Stimulated activated CD4-positive, alpha-beta T cell treated with anti-CD3 and anti-CD28 coated beads, Interleukin-4, amount 100 ng/mL, for 1 hour (primary cell): ENCODE measurements at regions not wholly inside any gene's neighbourhood (a gene's known extent, or its start where the extent isn't known, plus 50 kb on each side); places are given as distances from the start of the nearest gene placed in this dataset.
"Not testable (repeated sequence)": the region's sequence is repeated elsewhere in the genome, so short reads cannot be mapped to it uniquely, and the experiment has no call there.

Source experiments
- DNase-seq: peaks from one replicate; pipeline ENCODE4 v3.0.0-alpha.2; 2020

DNA sequence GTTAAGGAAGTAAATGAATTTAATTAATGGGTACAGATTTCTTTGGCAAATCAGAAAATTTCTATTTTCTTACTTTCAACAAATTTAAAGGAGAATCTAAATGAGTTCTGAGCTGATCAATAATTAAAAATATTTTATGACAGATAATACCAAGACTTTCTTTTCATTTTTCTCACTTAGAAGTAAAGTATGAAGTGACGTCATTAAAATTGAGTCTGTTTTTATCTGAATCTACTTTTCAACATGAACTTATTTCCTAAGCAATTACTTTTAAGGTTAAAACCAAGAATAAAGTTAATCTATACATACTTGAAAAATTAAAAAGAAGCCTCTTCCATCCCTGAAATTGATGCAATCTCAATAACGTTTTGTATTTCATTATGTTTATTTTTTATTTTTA, 552.8 kb upstream of the ST8SIA4 start:
- DNase-seq: no peak

DNA sequence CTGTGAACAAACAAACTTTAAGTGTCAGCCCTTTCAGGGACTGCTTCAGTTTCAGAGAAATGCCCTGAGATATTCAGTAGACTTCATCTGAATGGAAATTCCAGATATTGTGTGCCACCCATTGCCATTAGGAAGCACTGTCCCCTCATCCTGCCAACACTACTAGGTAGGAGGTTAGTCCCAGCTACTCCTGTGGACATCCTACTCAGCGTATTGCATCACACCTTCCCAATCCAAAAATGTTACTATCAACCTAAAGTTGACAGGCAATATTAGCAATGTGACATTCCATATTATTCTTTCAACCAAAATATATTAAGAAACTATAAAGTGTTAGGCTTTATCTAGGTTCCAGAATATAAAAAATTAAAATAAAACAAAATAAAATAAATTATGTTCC, 552.0 kb upstream of the ST8SIA4 start:
- no peak for DNase-seq

DNA sequence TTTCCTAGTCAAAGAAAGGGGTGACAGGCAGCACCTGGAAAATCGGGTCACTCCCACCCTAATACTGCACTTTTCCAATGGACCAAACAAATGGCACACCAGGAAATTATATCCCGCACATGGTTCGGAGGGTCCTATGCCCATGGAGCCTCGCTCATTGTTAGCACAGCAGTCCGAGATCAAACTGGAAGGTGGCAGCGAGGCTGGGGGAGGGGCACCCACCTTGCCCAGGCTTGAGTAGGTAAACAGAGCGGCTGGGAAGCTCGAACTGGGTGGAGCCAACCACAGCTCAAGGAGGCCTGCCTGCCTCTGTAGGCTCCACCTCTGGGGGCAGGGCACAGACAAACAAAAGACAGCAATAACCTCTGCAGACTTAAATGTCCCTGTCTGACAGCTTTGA, 539.2 kb upstream of the ST8SIA4 start:
- not testable (repeated sequence) for DNase-seq

DNA sequence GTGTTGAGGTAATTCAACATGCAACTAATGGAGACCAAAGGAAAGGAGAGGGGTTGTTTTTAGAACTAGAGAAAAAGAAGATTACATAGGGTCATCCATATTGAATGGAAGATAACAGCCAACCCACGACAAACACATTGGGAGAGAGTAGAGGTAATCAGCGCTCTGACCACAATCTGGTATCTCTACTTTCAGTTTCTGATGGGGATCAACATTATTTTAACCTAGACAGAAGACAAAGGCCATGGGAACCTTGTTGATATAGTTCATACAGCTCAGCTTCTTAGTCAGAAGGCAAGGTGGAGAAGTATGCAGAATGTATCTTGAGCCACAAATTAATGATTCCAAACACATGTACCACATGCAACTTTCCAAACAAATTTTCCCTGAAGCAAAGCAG, 537.1 kb upstream of the ST8SIA4 start:
- no peak for DNase-seq

DNA sequence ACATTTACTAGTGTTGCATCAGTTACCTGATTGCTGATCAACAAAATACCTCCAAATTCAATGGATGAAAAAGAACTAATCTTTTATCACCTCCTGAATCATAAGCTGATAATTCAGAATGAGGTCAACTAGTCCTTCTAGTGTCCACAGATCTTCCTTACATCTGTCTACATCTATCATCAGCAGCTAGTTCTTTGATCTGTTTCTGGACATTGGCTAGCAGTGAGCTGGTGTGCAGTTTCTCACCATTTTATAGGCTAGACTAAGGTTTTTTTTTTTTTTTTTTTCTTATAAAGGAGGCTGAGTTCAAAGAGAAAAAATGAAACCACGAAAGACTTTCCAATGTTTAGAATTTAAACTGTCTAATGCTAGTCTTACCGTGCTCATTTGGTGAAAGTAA, 534.3 kb upstream of the ST8SIA4 start:
- no peak for DNase-seq

DNA sequence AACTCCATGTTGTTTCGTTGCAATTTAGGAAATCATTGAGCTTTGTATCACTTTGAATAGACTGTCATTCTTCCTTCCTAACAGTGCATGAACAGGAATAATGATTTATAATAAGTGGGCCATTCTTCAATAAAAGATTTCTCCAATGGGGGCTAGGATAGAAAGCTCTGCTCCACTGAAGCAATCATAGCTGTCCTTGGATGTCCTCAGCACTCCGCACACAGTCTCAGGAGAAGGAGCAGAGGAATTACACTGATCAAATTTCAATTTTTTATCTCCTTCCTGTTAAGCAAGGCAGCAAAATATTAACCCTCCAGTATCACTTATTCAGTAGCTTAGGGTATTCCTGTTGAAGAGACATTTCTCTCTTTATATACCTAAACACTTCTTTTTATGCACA, 532.7 kb upstream of the ST8SIA4 start:
- DNase-seq: no peak

DNA sequence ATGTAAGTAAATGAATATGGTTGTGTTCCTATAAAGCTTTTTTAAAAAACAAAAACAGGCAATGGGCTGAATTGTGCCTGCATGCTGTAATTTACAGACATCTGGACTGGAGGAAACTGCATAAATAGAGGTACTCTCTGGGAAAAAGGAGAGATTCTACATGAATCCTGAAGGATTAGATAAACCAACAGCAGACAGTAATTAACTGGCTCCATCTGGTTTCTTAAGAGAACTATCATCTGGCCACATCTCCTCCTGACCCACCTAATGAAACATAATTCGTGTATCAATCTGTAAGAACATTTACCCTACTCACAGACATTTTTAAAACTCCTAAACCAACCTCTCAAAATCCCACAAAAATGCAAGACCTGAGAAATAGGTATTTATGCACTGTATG, 528.1 kb upstream of the ST8SIA4 start:
- DNase-seq: no peak

DNA sequence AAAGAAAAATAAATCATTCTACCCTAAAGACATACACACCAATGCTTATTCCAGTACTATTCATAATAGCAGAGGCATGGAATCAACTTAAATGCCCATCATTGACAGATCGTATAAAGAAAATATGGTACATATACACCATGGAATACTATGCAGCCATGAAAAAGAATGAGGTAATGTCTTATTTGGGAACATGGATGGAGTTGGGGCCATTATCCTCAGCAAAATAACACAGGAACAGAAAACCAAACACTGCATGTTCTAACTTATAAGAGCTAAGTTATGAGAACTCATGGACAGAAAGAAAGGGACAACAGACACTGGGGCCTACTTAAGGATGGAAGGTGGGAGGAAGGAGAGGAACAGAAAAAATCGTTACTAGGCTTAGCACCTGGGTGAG, 527.5 kb upstream of the ST8SIA4 start:
- DNase-seq: no peak

DNA sequence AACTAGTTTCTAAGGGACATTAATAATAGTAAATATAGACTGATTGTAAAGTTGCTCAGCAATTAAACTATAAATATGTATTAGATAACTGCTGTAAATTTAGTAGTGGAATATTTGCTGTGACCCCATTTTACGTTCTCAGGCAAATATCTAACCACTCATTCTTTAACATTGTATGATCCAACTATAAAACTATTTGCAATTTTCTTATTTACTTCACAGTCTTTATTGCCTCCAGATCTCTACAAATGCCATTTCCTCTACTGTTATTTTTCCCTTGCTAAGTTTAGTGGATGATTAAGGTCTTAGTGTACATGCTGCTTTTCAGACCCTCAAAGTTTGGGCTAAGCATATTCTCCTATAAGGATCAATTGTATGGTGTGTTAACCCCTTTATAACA, 526.2 kb upstream of the ST8SIA4 start:
- DNase-seq: no peak

DNA sequence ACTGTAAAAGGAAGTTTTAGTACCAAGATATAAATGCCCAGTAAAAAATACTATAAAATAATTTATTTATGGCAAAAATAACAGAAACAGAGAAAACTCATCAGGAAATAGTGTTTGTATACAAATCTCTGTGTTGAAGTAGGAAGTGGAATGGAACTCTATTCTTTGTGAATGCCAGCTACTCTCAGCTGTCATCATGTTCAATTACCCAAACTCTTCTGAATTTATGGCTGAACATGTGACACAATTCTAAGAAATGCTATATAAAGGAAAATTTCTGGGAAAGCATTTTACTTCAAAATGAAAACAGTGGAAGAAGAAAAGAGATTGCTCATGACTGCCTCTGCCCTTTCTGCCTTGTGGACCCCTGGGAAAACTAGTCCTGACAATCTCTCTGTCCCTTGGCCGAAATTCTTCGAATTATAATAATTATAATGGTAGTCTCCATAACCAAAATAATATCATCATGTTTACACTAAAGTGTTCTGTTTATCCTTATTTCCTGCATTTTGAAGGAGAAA, 522.3 kb upstream of the ST8SIA4 start:
- DNase-seq: no peak

DNA sequence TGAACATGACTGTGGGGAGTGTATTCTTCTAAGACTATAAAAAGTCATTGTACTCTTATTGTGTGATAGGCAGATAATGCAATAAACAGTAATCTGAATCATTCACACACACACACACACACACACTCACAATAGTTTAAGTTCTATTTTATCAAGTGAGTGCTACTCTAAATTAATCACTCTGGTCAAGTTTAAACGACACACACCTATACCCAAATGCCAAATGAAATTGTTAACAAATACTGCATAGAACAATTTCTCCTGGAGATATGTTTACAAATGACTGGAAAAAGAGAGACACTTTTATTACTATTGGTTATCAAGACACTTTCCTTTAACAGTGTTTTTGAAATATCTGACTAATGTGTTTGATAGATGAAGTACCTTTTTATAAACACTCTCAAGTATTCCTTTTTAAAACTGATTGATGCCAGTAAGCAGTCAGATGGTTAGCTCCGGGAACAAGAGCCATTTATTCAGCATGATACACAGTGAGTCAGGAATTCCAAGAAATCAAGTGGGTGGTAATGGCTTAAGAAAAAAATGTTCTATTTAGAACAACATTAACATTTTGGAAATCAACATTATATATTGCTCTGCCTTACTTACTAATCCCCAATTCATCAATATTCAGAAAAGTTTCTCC, 521.6 kb upstream of the ST8SIA4 start:
- DNase-seq: no peak

DNA sequence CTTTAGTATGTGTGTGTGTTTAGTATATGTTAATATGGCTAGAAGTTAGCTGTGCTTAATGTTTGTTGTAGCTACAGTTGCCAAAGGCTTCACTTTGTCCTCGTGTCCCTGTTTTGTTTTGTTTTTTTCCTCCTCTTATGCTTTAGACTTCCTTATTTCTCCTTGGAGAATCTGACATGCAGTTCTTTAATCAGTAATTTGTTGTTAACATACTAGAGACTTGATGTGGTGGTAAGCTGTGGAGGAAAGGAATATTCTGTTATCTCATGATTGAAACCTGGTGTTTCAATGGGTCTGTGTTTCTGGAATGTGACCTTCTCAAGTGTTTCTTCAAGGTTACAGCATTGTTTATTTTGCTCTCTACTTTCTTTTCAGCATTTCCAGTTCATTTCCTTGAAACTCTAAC, 515.6 kb upstream of the ST8SIA4 start:
- DNase-seq: no peak

DNA sequence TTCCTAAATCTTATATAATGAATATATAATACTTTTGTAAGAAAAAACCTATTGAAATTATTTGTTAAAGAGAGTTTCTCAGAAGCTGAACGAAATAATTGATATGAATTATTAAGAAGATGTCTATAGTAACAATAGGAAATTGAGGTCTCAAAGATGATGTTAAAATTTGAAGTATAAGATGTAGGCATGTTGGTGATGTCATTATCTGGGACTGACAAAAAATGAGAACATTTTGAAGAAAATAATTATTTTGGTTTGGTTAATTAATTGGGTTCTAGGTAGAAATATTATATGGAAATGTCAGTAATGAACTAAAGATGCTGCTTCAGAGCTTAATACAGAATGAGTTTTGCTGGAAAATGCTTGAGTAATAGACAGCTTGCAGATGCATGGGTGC, 501.4 kb upstream of the ST8SIA4 start:
- no peak for DNase-seq

DNA sequence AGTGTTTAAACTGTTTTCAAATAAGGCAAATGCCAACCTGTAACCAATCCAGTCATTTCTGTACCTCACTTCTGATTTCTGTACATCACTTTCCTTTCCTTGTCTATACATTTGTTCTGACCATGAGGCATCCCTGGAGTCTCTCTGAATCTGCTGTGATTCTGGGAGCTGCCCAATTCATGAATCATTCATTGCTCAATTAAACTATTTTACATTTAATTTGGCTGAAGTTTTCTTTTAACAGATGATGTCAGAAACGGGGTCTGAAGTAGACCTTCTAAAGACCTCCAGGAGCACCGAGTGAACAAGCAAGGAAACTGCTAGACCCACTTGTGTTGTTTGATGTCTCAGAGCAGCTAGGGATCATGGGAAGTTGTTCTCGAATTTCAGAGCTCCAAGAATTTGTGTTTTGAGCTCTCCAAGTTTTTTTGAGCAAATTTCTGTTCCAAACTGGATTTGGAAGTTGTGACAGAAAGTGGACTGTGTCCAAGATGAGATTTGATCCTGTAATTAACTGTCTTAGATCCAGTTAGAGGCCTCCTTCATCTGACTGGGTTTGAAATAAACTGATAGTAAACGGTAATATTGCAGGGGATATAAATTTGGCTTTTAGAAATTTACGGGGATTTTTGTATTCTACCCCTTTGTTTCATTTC, 490.8 kb upstream of the ST8SIA4 start:
- DNase-seq: no peak

DNA sequence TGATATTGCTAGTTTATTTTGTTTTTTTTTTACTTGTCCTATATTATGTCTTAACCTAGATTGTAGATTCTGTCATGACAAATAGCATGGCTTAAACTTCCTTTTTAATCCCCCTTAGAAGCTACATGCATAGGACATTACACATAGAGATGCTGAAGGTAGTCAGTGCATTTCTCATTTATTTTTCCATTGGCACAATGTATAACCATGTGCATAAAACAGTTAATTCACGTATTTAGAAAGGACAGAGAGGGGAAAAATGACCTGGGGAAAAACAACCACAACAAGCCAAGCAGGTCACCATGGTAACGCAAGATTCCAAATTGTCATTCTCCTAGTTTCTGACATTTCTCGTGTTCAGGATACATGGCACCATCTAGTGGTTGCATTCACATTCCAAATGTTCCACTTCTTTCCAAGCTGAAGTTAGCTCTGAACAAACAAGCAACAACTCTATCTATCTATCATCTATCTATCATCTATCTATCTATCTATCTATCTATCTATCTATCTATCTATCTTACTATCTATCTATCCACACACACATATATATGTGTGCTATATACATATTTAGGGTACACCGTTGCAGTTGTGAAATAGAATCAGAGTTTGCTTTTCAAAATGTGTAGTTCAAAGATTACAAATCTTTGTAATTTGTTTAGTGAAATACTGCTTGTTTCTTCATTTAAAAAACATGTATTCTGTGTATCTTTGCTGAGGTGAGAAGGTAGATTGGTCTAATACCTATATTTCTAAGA, 487.2 kb upstream of the ST8SIA4 start:
- DNase-seq: no peak

DNA sequence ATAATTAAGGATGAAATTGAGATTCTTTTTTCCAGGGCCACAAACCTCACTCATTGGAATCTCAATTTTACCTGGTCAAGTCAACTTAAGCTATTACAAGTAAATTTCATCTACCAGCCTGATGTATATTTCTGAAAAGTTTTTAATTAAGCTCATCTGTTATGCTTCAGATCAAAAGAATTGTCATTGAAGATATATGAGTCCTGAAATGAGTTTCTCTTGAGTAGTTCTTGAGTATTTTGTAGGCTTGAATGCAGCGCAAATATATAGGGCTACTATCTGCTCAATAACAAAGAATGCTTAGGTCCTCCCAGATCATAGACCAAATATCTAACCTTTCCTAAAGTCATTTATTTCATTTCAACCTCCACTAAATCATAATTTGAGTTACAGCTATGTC, 482.2 kb upstream of the ST8SIA4 start:
- no peak for DNase-seq

DNA sequence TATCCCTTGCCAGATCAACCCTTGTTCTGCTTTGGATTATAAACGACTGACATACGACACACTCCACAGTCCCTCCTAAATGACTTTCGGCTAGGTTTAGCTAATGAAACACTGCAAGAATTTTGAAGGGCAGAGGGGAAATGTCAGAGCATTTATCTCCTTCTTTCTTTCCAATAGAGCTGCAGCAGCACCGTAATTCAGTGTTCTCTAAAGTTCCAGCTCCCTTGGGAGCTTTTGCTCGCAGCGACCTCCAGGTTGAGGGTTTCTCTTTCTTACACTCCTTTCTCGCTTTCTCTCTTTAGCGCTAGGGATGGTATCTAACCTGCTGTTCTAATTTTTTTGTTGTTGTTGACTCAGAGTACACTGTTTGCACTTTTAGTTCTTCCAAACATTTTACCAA, 467.1 kb upstream of the ST8SIA4 start:
- no peak for DNase-seq

DNA sequence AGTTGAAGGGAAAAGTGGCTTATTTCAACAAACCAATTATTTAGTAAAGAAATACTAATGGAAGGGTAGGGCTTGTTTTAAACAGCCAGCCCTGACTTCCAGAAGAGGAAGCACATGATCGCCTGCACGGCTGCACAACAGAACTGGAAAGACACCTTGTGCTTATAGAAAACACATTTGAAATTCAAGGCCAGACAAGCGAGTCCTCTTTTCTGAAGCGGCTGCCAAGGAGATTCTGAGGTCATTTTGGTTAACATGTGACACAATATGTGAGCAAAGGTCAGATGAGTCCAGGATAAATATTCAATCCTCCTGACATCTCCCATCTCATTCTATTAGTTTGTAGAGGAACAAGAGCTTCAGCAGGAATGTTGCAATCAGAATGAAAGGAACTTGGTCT, 461.4 kb upstream of the ST8SIA4 start:
- DNase-seq: no peak

DNA sequence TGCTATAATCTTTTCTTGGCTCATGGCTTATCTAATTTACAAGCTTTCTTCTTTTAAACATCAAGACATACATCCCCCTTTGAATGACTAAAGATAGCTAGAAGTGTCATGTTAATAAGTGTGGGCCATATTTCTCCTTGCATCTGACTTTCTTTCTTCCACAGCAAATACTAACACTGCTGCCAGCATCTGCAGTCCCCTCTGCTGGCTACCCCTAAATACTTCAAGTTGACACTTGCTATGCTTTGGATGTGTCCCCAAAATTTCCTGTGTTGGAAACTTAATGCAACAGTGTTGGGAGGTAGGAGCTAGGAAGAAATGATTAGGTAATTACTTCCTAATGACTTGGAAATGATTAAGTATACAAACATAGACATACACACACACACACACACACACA, 459.0 kb upstream of the ST8SIA4 start:
- DNase-seq: no peak

DNA sequence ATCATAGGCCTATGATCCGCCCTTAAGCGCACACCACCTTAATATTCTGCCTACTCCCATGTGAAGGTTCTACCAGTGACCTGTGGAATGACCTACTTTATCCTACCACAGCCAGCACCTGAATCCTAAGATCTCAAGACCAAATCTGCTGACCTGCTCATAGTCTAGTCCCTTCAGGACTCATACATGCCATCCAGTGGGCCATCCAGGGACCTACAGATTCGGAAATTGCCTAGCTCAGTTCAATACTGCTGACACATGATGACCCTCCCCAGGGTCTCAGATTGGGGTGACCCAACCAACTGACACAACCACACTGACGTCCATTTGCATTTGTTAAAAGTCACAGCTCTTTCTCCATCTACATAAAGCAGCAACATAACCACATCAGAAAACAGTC, 443.8 kb upstream of the ST8SIA4 start:
- no peak for DNase-seq

DNA sequence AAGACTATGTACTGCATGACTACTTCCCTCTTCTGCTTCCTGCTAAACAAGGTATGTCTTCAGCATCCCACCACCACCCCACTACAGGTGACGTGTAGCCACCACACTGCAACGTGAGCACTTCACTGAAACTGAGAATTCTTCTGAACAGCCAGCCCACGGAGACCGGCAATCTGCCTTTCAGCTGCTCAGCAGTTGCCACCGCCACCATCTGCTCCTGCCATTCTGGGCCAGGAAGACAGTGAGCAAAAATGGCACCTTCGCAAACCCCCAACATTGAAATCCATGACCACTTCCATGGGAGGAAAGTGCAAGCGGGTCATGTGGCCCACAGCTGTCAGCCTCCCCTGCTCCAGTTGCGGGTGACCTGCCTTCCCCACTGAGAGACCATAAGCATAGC, 443.4 kb upstream of the ST8SIA4 start:
- DNase-seq: no peak

DNA sequence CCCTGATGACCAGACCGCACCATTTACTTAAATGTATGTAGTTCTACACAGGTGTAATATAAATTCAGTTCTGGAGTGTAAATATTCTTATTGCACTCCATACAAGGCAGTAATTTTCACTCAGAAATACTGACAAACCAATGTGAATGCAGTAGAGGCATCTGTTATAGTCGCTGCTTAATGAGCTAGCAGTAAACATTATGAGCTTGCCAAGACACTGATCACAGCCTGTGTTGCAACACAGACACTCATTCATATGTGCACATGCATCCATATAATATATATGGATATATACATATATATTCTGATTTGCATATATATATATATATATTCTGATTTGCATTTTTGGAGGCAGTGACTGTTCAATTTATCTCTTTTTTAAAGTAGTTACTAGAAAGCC, 435.1 kb upstream of the ST8SIA4 start:
- DNase-seq: no peak

DNA sequence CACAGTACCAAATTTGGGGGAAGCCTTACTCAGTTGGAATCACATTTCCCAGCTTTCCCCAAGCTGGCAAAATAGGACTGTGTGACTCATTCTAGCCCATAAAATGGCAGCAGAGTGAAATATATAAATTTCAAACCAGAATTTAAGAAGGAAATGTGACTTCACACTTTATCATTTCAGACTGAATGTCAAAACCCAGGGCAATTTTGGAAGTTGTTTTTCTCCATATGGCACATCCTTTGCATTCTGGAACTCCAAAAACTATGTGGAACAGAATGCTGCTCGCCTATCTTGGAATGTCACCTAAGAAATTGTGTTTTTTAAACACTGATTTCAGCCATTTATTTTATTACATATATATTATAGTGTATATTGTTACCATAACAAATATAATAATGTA, 424.7 kb upstream of the ST8SIA4 start:
- no peak for DNase-seq

DNA sequence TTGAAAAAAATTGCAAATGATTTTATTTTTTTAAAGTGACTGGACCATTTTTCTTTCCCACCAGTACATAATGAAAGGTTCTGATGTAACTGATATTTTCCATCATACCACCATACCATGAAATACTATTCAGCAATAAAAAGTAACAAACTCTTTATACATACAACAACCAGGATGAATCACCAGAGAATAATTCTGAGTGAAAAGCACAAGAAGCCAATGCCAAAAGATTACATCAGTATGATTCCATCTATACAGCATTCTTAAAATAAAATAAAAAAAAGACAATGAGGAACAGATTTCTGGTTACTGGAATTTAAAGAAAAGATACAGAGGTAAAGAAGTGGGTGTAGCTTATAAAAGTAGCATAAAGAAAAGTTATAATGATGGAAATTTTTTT, 423.7 kb upstream of the ST8SIA4 start:
- no peak for DNase-seq
